ENCODE measurements at regions not wholly inside any gene's neighbourhood (a gene's known extent, or its start where the extent isn't known, plus 50 kb on each side); places are given as distances from the start of the nearest gene placed in this dataset.
"Not testable (repeated sequence)": the region's sequence is repeated elsewhere in the genome, so short reads cannot be mapped to it uniquely, and the experiment has no call there.

- peaks cover 30% of the 10 kb centered on the region for H3K9me3 Mint-ChIP-seq
- no peaks in the 10 kb centered on the region for H3K4me1 Mint-ChIP-seq
- TF ChIP-seq, protein P1, sequence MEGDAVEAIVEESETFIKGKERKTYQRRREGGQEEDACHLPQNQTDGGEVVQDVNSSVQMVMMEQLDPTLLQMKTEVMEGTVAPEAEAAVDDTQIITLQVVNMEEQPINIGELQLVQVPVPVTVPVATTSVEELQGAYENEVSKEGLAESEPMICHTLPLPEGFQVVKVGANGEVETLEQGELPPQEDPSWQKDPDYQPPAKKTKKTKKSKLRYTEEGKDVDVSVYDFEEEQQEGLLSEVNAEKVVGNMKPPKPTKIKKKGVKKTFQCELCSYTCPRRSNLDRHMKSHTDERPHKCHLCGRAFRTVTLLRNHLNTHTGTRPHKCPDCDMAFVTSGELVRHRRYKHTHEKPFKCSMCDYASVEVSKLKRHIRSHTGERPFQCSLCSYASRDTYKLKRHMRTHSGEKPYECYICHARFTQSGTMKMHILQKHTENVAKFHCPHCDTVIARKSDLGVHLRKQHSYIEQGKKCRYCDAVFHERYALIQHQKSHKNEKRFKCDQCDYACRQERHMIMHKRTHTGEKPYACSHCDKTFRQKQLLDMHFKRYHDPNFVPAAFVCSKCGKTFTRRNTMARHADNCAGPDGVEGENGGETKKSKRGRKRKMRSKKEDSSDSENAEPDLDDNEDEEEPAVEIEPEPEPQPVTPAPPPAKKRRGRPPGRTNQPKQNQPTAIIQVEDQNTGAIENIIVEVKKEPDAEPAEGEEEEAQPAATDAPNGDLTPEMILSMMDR (IDR thresholded peaks at IDR 0.05), result no peak
- H3K36me3 Mint-ChIP-seq (ENCODE audit: low read depth), result no peaks in the 10 kb centered on the region
- no peak overlapping the region for H3K4me3 Mint-ChIP-seq
- no peak overlapping the region for H3K27ac Mint-ChIP-seq
- no peak for DNase-seq
- peaks cover 19% of the 10 kb centered on the region for H3K27me3 Mint-ChIP-seq (ENCODE audit: low read depth, poor library complexity)
Measured at GRCh38 chr16:22712471-22712870, 101.5 kb upstream of the HS3ST2 start.

DNA sequence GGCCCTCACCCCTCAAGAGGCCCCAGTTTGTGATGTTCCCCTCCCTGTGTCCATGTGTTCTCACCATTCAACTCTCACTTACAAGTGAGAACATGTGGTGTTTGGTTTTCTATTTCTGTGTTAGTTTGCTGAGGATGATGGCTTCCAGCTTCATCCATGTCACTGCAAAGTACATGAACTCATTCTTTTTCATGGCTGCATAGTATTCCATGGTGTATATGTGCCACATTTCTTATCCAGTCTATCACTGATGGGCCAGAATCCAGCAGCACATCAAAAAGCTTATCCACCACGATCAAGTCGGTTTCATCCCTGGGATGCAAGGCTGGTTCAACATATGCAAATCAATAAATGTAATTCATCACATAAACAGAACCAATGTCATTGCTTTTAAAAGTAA lies 95.4 kb upstream of the HS3ST2 start:
- not testable (repeated sequence) for H3K4me3 Mint-ChIP-seq; H3K4me1 Mint-ChIP-seq; H3K27ac Mint-ChIP-seq; DNase-seq; H3K9me3 Mint-ChIP-seq; H3K36me3 Mint-ChIP-seq (ENCODE audit: low read depth)
- H3K27me3 Mint-ChIP-seq (ENCODE audit: low read depth, poor library complexity), result peaks cover 15% of the 10 kb centered on the region

GRCh38 chr16:22719945-22720344 lies 94.0 kb upstream of the HS3ST2 start:
- H3K27me3 Mint-ChIP-seq (ENCODE audit: low read depth, poor library complexity), result peaks cover 14% of the 10 kb centered on the region
- DNase-seq, result no peak
- no peak overlapping the region for H3K4me3 Mint-ChIP-seq
- H3K36me3 Mint-ChIP-seq (ENCODE audit: low read depth), result no peaks in the 10 kb centered on the region
- TF ChIP-seq, protein P1 (IDR thresholded peaks at IDR 0.05), result no peak
- H3K27ac Mint-ChIP-seq, result no peak overlapping the region
- H3K9me3 Mint-ChIP-seq, result no peaks in the 10 kb centered on the region
- H3K4me1 Mint-ChIP-seq, result no peaks in the 10 kb centered on the region

- no peaks in the 10 kb centered on the region for H3K36me3 Mint-ChIP-seq (ENCODE audit: low read depth)
- peaks cover 27% of the 10 kb centered on the region for H3K27me3 Mint-ChIP-seq (ENCODE audit: low read depth, poor library complexity)
- H3K4me1 Mint-ChIP-seq, result no peaks in the 10 kb centered on the region
Measured at GRCh38 chr16:22721511-22722100, 92.4 kb upstream of the HS3ST2 start.

DNA sequence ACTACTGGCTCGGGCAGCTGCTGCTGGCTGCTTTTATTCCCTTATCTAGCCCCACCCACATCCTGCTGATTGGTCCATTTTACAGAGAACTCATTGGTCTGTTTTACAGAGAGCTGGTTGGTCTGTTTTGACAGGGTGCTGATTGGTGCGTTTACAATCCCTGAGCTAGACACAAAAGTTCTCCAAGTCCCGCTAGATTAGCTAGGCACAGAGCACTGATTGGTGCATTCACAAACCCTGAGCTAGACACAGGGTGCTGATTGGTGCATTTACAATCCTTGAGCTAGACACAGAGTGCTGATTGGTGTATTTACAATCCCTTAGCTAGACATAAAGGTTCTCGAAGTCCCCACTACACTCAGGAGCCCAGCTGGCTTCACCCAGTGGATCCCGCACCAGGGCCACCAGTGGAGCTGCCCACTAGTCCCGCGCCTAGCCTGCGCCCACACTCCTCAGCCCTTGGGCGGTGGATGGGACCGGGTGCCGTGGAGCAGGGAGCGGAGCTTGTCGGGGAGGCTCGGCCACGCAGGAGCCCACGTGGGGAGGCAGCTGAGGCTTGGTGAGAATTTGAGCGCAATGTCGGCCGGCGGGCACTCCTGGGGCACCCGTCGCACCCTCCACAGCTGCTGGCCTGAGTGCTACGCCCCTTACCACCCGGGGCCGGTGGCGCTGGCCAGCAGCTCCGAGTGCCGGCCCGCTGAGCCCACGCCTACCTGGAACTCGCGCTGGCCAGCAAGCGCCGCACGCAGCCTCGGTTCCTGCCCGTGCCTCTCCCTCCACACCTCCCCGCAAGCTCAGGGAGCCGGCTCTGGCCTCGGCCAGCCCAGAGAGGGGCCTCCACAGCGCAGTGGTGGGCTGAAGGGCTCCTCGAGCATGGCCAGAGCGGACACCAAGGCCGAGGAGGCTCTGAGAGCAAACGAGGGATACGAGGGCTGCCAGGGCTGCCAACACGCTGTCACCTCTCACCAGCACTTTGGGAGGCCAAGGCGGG lies 91.1 kb upstream of the HS3ST2 start:
- peaks cover 24% of the 10 kb centered on the region for H3K27me3 Mint-ChIP-seq (ENCODE audit: low read depth, poor library complexity)
- not testable (repeated sequence) for H3K27ac Mint-ChIP-seq; H3K4me3 Mint-ChIP-seq; H3K4me1 Mint-ChIP-seq; H3K9me3 Mint-ChIP-seq; H3K36me3 Mint-ChIP-seq (ENCODE audit: low read depth); DNase-seq

More at GRCh38 chr16:22721511-22722100, 92.4 kb upstream of the HS3ST2 start:
- Mint-ChIP-seq H3K27ac (no peak overlapping the region), H3K4me3 (no peak overlapping the region), H3K9me3 (no peaks in the 10 kb centered on the region)
- TF ChIP-seq, protein P1 (IDR thresholded peaks at IDR 0.05), result no peak
- DNase-seq, result no peak

GRCh38 chr16:22726868-22727267 lies 87.1 kb upstream of the HS3ST2 start:
- H3K9me3 Mint-ChIP-seq, result no peaks in the 10 kb centered on the region
- no peak overlapping the region for H3K4me3 Mint-ChIP-seq
- no peak for DNase-seq
- no peaks in the 10 kb centered on the region for H3K36me3 Mint-ChIP-seq (ENCODE audit: low read depth)
- H3K27me3 Mint-ChIP-seq (ENCODE audit: low read depth, poor library complexity), result peaks cover 26% of the 10 kb centered on the region
- H3K4me1 Mint-ChIP-seq, result no peaks in the 10 kb centered on the region
- TF ChIP-seq, protein P1 (IDR thresholded peaks at IDR 0.05), result no peak
- no peak overlapping the region for H3K27ac Mint-ChIP-seq
